ENCODE measurements at regions not wholly inside any gene's neighbourhood (a gene's known extent, or its start where the extent isn't known, plus 50 kb on each side); places are given as distances from the start of the nearest gene placed in this dataset.

GRCh38 chr6:23642849-23643248 lies 483.2 kb upstream of the NRSN1 start:
- no peaks in the 10 kb centered on the region for H3K36me3 ChIP-seq
- no peaks in the 10 kb centered on the region for H3K4me1 ChIP-seq
- 72 to 86% methylated on average over 1 of the region's 1 CpG for WGBS, 2 donors
- TF ChIP-seq CTCF (IDR thresholded peaks at IDR 0.05) (no peak), POLR2A (IDR thresholded peaks at IDR 0.05) (no peak)
- H3K27me3 ChIP-seq, result no peaks in the 10 kb centered on the region
- intact Hi-C loops (cut with DNase I), result no loop called here
- no peak overlapping the region for H3K27ac ChIP-seq
- no peak for DNase-seq
- no peak overlapping the region for H3K4me3 ChIP-seq (replicated peaks in 1 of 3)
- no peaks in the 10 kb centered on the region for H3K9me3 ChIP-seq

GRCh38 chr6:23647045-23647444 lies 479.0 kb upstream of the NRSN1 start:
- H3K9me3 ChIP-seq, result no peaks in the 10 kb centered on the region
- DNase-seq, result no peak
- H3K27ac ChIP-seq, result no peak overlapping the region
- no peaks in the 10 kb centered on the region for H3K36me3 ChIP-seq
- intact Hi-C loops (cut with DNase I), result no loop called here
- H3K27me3 ChIP-seq, result no peaks in the 10 kb centered on the region
- H3K4me1 ChIP-seq, result peaks cover 0 to 4% of the 10 kb centered on the region in 2 donors
- TF ChIP-seq POLR2A (IDR thresholded peaks at IDR 0.05) (no peak), CTCF (IDR thresholded peaks at IDR 0.05) (no peak)
- H3K4me3 ChIP-seq (replicated peaks in 1 of 3), result no peak overlapping the region

GRCh38 chr6:23650676-23651075 lies 475.3 kb upstream of the NRSN1 start:
- TF ChIP-seq CTCF (IDR thresholded peaks at IDR 0.05) (no peak), POLR2A (IDR thresholded peaks at IDR 0.05) (no peak)
- intact Hi-C loops (cut with DNase I), result no loop called here
- Histone ChIP-seq H3K27ac (no peak overlapping the region), H3K9me3 (no peaks in the 10 kb centered on the region), H3K36me3 (no peaks in the 10 kb centered on the region), H3K4me3 (replicated peaks in 1 of 3) (no peak overlapping the region), H3K4me1 (peaks cover 0 to 4% of the 10 kb centered on the region in 2 donors), H3K27me3 (no peaks in the 10 kb centered on the region)
- peak; percentile 4 to 16 for DNase-seq
- 28 to 53% methylated on average over 4 to 5 of the region's 5 CpGs for WGBS, 2 donors

GRCh38 chr6:23654745-23655144 lies 471.3 kb upstream of the NRSN1 start:
- no peaks in the 10 kb centered on the region for H3K36me3 ChIP-seq
- H3K27ac ChIP-seq, result no peak overlapping the region
- H3K4me3 ChIP-seq (replicated peaks in 1 of 3), result no peak overlapping the region
- 76 to 78% methylated on average over 6 of the region's 6 CpGs for WGBS, 2 donors
- H3K9me3 ChIP-seq, result no peaks in the 10 kb centered on the region
- H3K27me3 ChIP-seq, result no peaks in the 10 kb centered on the region
- intact Hi-C loops (cut with DNase I), result no loop called here
- H3K4me1 ChIP-seq, result peaks cover 0 to 4% of the 10 kb centered on the region in 2 donors
- DNase-seq, result no peak
- TF ChIP-seq POLR2A (IDR thresholded peaks at IDR 0.05) (no peak), CTCF (IDR thresholded peaks at IDR 0.05) (no peak)

- no peak for TF ChIP-seq CTCF (IDR thresholded peaks at IDR 0.05)
- no peak for TF ChIP-seq POLR2A (IDR thresholded peaks at IDR 0.05)
- no peak overlapping the region for H3K4me3 ChIP-seq (replicated peaks in 1 of 3)
- no peaks in the 10 kb centered on the region for H3K9me3 ChIP-seq
- intact Hi-C loops (cut with DNase I), result no loop called here
- 75 to 85% methylated on average over 3 of the region's 3 CpGs for WGBS, 2 donors
- no peak overlapping the region for H3K27ac ChIP-seq
- H3K36me3 ChIP-seq, result no peaks in the 10 kb centered on the region
- peaks cover 0 to 2% of the 10 kb centered on the region in 2 donors for H3K4me1 ChIP-seq
- no peak for DNase-seq
- H3K27me3 ChIP-seq, result no peaks in the 10 kb centered on the region
Observed at GRCh38 chr6:23655525-23655924, 470.5 kb upstream of the NRSN1 start.

Data from thyroid gland (tissue), 4 donors.